Testis (tissue), 2 donors: ENCODE measurements at regions not wholly inside any gene's neighbourhood (a gene's known extent, or its start where the extent isn't known, plus 50 kb on each side); places are given as distances from the start of the nearest gene placed in this dataset.

Experiments used
- POLR2A ChIP-seq: fragments of 450-650 bp; IDR thresholded peaks from one replicate; pipeline ENCODE4 v1.6.1; 2017; ENCODE audit warnings: antibody characterized with exemption, mild to moderate bottlenecking, moderate library complexity
- TF ChIP-seq, protein P1 (sequence below), 3 experiments: fragments of 450-650 bp in 2 of 3; fragments of 200-600 bp in 1 of 3; sonication (generic) in 1 of 3; IDR thresholded peaks; one replicate each; pipeline ENCODE4 v1.5.1; 2016 to 2019; ENCODE audit warnings: antibody characterized with exemption in 3 of 3, mild to moderate bottlenecking in 2 of 3, moderate library complexity in 1 of 3

DNA sequence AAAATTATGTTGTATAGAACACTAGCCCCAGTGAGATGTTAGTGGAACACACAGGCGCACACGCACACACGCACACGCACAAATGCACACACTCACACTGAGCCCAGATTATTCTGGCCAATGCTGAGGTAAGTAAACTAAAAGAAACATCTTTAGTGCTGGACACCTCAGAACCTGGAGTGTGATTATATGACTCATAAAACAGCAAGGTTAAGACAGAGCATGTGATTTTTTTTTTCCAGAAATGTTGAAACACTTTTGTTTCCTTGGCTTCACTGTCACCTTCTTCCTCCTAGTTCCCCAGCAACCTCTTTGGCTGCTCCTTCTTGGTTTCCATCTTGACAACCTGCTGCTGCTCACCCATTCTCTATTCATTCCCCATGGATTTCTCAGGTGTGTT, 141.0 kb upstream of the ALG10B start:
- TF ChIP-seq, protein P1, sequence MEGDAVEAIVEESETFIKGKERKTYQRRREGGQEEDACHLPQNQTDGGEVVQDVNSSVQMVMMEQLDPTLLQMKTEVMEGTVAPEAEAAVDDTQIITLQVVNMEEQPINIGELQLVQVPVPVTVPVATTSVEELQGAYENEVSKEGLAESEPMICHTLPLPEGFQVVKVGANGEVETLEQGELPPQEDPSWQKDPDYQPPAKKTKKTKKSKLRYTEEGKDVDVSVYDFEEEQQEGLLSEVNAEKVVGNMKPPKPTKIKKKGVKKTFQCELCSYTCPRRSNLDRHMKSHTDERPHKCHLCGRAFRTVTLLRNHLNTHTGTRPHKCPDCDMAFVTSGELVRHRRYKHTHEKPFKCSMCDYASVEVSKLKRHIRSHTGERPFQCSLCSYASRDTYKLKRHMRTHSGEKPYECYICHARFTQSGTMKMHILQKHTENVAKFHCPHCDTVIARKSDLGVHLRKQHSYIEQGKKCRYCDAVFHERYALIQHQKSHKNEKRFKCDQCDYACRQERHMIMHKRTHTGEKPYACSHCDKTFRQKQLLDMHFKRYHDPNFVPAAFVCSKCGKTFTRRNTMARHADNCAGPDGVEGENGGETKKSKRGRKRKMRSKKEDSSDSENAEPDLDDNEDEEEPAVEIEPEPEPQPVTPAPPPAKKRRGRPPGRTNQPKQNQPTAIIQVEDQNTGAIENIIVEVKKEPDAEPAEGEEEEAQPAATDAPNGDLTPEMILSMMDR (IDR thresholded peaks at IDR 0.05) = no peak
- no peak for TF ChIP-seq POLR2A
